ENCODE measurements at regions not wholly inside any gene's neighbourhood (a gene's known extent, or its start where the extent isn't known, plus 50 kb on each side); places are given as distances from the start of the nearest gene placed in this dataset.

GRCh38 chr12:127362121-127362520 lies 904.8 kb upstream of the TMEM132C start:
- no peaks in the 10 kb centered on the region for H3K23me2 ChIP-seq (ENCODE audit: low read depth, low read length)
- H2BK20ac ChIP-seq (ENCODE audit: low read length) = no peak overlapping the region
- no peaks in the 10 kb centered on the region for H3K79me1 ChIP-seq (ENCODE audit: low read depth, low read length)
- H2BK120ac ChIP-seq (replicated peaks; ENCODE audit: low read depth, low read length) = no peak overlapping the region
- H3K56ac ChIP-seq (replicated peaks; ENCODE audit: insufficient read length, low read depth, low read length) = no peak overlapping the region
- H3K79me2 ChIP-seq (ENCODE audit: control insufficient read depth in 1 of 2, insufficient read depth in 2 of 2, low read length in 2 of 2) = no peaks in the 10 kb centered on the region
- no peak overlapping the region for H3K4me2 ChIP-seq (ENCODE audit: insufficient read depth in 1 of 2, low read depth in 2 of 2, low read length in 2 of 2)
- CTCF ChIA-PET (ENCODE audit: partially characterized antibody) = interaction anchor here (0.6 to 3.1 kb wide), 10 partner anchors 7 to 1178 kb away, joined by 3 to 15 read pairs (median 6); no protein-coding TSS in a partner anchor
- H2BK15ac ChIP-seq (ENCODE audit: low read length) = no peak overlapping the region
- no peak overlapping the region for H2AK5ac ChIP-seq (ENCODE audit: low read depth, low read length)
- H3K18ac ChIP-seq (ENCODE audit: extremely low read depth, low read length) = no peak overlapping the region
- H2BK12ac ChIP-seq (ENCODE audit: low read depth, low read length) = no peak overlapping the region
- no peak overlapping the region for H4K8ac ChIP-seq (ENCODE audit: extremely low read depth, insufficient read depth, low read length)
- no peak overlapping the region for H3K14ac ChIP-seq (ENCODE audit: insufficient read length)
- H3K23ac ChIP-seq (ENCODE audit: insufficient read length) = no peak overlapping the region
- no peak for FAIRE-seq
- H3K36me3 ChIP-seq (ENCODE audit: control insufficient read depth in 2 of 4, insufficient read depth in 4 of 4, low read length in 3 of 4) = no peaks in the 10 kb centered on the region
- POLR2A ChIA-PET (ENCODE audit: partially characterized antibody) = no interaction called here
- H3K27me3 ChIP-seq (replicated peaks in 1 of 4; ENCODE audit: control insufficient read depth in 3 of 4, extremely low read depth in 1 of 4, insufficient read depth in 3 of 4, low read length in 3 of 4) = no peaks in the 10 kb centered on the region
- no peak overlapping the region for H4K5ac ChIP-seq (ENCODE audit: insufficient read length, low read depth, low read length)
- no peak overlapping the region for H3K4me3 ChIP-seq (ENCODE audit: extremely low read depth in 1 of 4, insufficient read depth in 2 of 4, low read depth in 3 of 4, low read length in 4 of 4)
- no peaks in the 10 kb centered on the region for H3K9me3 ChIP-seq (ENCODE audit: insufficient read depth in 2 of 2, low read depth in 1 of 2, low read length in 1 of 2)
- H2AFZ ChIP-seq (ENCODE audit: low read length) = no peak overlapping the region
- H3K27ac ChIP-seq (ENCODE audit: low read depth, low read length) = no peak overlapping the region
- no peak overlapping the region for H3K9ac ChIP-seq (replicated peaks in 1 of 4; ENCODE audit: extremely low read depth in 1 of 4, low read depth in 3 of 4, low read length in 3 of 4)
- no peaks in the 10 kb centered on the region for H3K4me1 ChIP-seq (replicated peaks in 1 of 4; ENCODE audit: control insufficient read depth in 3 of 4, insufficient read depth in 4 of 4, low read length in 3 of 4)
- no peak overlapping the region for H2BK5ac ChIP-seq (ENCODE audit: low read depth, low read length)
- no peak overlapping the region for H3K4ac ChIP-seq (replicated peaks; ENCODE audit: insufficient read length, low read depth, low read length)
- 96% methylated on average over 4 of the region's 4 CpGs; no CpG with 5 or more reads in 1 of the 2 experiments for WGBS, 2 experiments (ENCODE audit: extremely low coverage in 1 of 2, insufficient coverage in 1 of 2, insufficient read length in 1 of 2, insufficient replicate concordance in 2 of 2, low coverage in 1 of 2, low lambda C conversion rate in 2 of 2, missing lambda C conversion rate in 1 of 2)
- H4K20me1 ChIP-seq (replicated peaks in 1 of 2; ENCODE audit: control insufficient read depth in 1 of 2, insufficient read depth in 2 of 2, low read length in 2 of 2) = no peaks in the 10 kb centered on the region
- no peak for DNase-seq (ENCODE audit: low read depth in 1 of 2, low spot score in 2 of 2)
- H4K91ac ChIP-seq (replicated peaks; ENCODE audit: insufficient read length, low read length) = no peak overlapping the region
- TF ChIP-seq RFX5 (IDR thresholded peaks at IDR 0.05; ENCODE audit: borderline replicate concordance, low read depth, low read length) (no peak), SRF (IDR thresholded peaks at IDR 0.05; ENCODE audit: low read depth, low read length) (no peak), TBP (IDR thresholded peaks at IDR 0.05; ENCODE audit: low read depth, low read length) (no peak), YY1 (IDR thresholded peaks at IDR 0.05; ENCODE audit: low read depth, low read length) (no peak), HDAC2 (IDR thresholded peaks at IDR 0.05; ENCODE audit: borderline replicate concordance in 1 of 2, low read depth in 2 of 2, low read length in 2 of 2) (no peak), SIX5 (IDR thresholded peaks at IDR 0.05; ENCODE audit: low read depth, low read length) (no peak), RAD21 (IDR thresholded peaks at IDR 0.05 in 1 of 2, conservative IDR thresholded peaks at IDR 0.05 in 1 of 2; ENCODE audit: low read depth in 2 of 2, low read length in 2 of 2) (no peak), EZH2 (IDR thresholded peaks at IDR 0.05; ENCODE audit: low read depth, low read length, severe bottlenecking) (no peak), KDM4A (IDR thresholded peaks at IDR 0.05; ENCODE audit: low read depth, low read length, severe bottlenecking) (no peak), ATF3 (IDR thresholded peaks at IDR 0.05; ENCODE audit: insufficient read depth, low read depth, low read length) (no peak)
- TF ChIP-seq, protein P1, sequence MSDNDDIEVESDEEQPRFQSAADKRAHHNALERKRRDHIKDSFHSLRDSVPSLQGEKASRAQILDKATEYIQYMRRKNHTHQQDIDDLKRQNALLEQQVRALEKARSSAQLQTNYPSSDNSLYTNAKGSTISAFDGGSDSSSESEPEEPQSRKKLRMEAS (IDR thresholded peaks at IDR 0.05) = no peak
- TF ChIP-seq, protein P2, sequence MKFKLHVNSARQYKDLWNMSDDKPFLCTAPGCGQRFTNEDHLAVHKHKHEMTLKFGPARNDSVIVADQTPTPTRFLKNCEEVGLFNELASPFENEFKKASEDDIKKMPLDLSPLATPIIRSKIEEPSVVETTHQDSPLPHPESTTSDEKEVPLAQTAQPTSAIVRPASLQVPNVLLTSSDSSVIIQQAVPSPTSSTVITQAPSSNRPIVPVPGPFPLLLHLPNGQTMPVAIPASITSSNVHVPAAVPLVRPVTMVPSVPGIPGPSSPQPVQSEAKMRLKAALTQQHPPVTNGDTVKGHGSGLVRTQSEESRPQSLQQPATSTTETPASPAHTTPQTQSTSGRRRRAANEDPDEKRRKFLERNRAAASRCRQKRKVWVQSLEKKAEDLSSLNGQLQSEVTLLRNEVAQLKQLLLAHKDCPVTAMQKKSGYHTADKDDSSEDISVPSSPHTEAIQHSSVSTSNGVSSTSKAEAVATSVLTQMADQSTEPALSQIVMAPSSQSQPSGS (IDR thresholded peaks at IDR 0.05; ENCODE audit: low read length) = no peak
